Neural cell (in vitro differentiated cells): ENCODE measurements at regions not wholly inside any gene's neighbourhood (a gene's known extent, or its start where the extent isn't known, plus 50 kb on each side); places are given as distances from the start of the nearest gene placed in this dataset.
"Not testable (repeated sequence)": the region's sequence is repeated elsewhere in the genome, so short reads cannot be mapped to it uniquely, and the experiment has no call there.

Source experiments
- H2AFZ ChIP-seq: fragments of 200-600, 300-800 bp; sonication (generic), shearing (Covaris generic); 2 replicates; pipeline ENCODE4 v1.6.0; 2014; ENCODE audit warnings: low read depth, mild to moderate bottlenecking, antibody characterized with exemption, low read length, moderate library complexity
- H3F3A ChIP-seq: fragments of 200-600 bp; shearing (Covaris generic); 2 replicates; pipeline ENCODE4 v1.6.1; 2016; ENCODE audit warnings: mild to moderate bottlenecking, moderate library complexity, mixed read lengths, antibody characterized with exemption, low read length; ENCODE audit not compliant: insufficient read depth, poor library complexity, severe bottlenecking
- H3K27ac ChIP-seq: fragments of 200-600, 300-800 bp; sonication (generic), shearing (Covaris generic); 2 replicates; pipeline ENCODE4 v1.5.1; 2014; ENCODE audit warnings: mild to moderate bottlenecking, low read length, moderate library complexity
- H3K27me3 ChIP-seq: fragments of 300-800, 200-600 bp; sonication (generic), shearing (Covaris generic); 2 replicates; pipeline ENCODE4 v1.6.0; 2014; ENCODE audit warnings: mild to moderate bottlenecking, low read depth, low read length, moderate library complexity; ENCODE audit not compliant: insufficient read depth
- H3K36me3 ChIP-seq: fragments of 300-800, 200-600 bp; sonication (generic), shearing (Covaris generic); 2 replicates; pipeline ENCODE4 v1.5.1; 2014; ENCODE audit warnings: mild to moderate bottlenecking, antibody characterized with exemption, low read length, moderate library complexity; ENCODE audit not compliant: insufficient read depth
- H3K4me2 ChIP-seq: fragments of 300-800, 200-600 bp; sonication (generic), shearing (Covaris generic); 2 replicates; pipeline ENCODE4 v1.6.0; 2014; ENCODE audit warnings: mild to moderate bottlenecking, low read length
- H3K4me3 ChIP-seq: fragments of 300-800, 200-600 bp; sonication (generic), shearing (Covaris generic); 2 replicates; pipeline ENCODE4 v1.5.1; 2014; ENCODE audit warnings: mild to moderate bottlenecking, low read length, moderate library complexity
- H3K79me2 ChIP-seq: fragments of 200-600 bp; shearing (Covaris generic); replicated peaks from 2 replicates; pipeline ENCODE4 v1.6.0; 2014; ENCODE audit warnings: mild to moderate bottlenecking, low read length, moderate library complexity; ENCODE audit not compliant: insufficient read depth
- H3K9ac ChIP-seq: fragments of 300-800, 200-600 bp; sonication (generic), shearing (Covaris generic); 2 replicates; pipeline ENCODE4 v1.6.1; 2016; ENCODE audit warnings: mild to moderate bottlenecking, low read length, mixed read lengths
- H3K9me2 ChIP-seq: fragments of 200-600 bp; shearing (Covaris generic); 2 replicates; pipeline ENCODE4 v1.6.1; 2016; ENCODE audit warnings: mild to moderate bottlenecking, low read length, mixed read lengths; ENCODE audit not compliant: insufficient read depth
- H3K9me3 ChIP-seq: fragments of 200-600, 300-800 bp; sonication (generic), shearing (Covaris generic); 2 replicates; pipeline ENCODE4 v1.6.1; 2016; ENCODE audit warnings: mild to moderate bottlenecking, mixed run types, low read length, moderate library complexity, mixed read lengths
- H4K20me1 ChIP-seq: fragments of 200-600 bp; shearing (Covaris generic); 2 replicates; pipeline ENCODE4 v1.6.1; 2016; ENCODE audit warnings: mild to moderate bottlenecking, mixed run types; ENCODE audit not compliant: insufficient read depth
- CTCF ChIP-seq: fragments of 450-650 bp; IDR thresholded peaks from 2 replicates; pipeline ENCODE4 v1.5.1; 2014; ENCODE audit warnings: antibody characterized with exemption, mild to moderate bottlenecking, moderate library complexity; ENCODE audit not compliant: poor library complexity, severe bottlenecking
- EP300 ChIP-seq: fragments of 450-650 bp; conservative IDR thresholded peaks from 2 replicates; pipeline ENCODE4 v1.6.1; 2014; ENCODE audit warnings: antibody characterized with exemption, mild to moderate bottlenecking, moderate library complexity; ENCODE audit not compliant: poor library complexity, severe bottlenecking
- EZH2 ChIP-seq: fragments of 200-600, 300-800 bp; shearing (Covaris generic), sonication (generic); IDR thresholded peaks from 2 replicates; pipeline ENCODE4 v1.6.1; 2014; ENCODE audit warnings: antibody characterized with exemption, low read length, borderline replicate concordance, mild to moderate bottlenecking; ENCODE audit not compliant: insufficient read depth, poor library complexity, severe bottlenecking
- MXI1 ChIP-seq: fragments of 450-650 bp; conservative IDR thresholded peaks from 2 replicates; pipeline ENCODE4 v1.6.1; 2014; ENCODE audit warnings: antibody characterized with exemption, mild to moderate bottlenecking; ENCODE audit not compliant: poor library complexity, severe bottlenecking
- POLR2AphosphoS5 ChIP-seq: IDR thresholded peaks from 2 replicates; pipeline ENCODE4 v1.6.1; 2012
- RAD21 ChIP-seq: fragments of 450-650 bp; conservative IDR thresholded peaks from 2 replicates; pipeline ENCODE4 v1.6.1; 2014; ENCODE audit warnings: antibody characterized with exemption, mild to moderate bottlenecking, moderate library complexity
- SMC3 ChIP-seq: fragments of 450-650 bp; conservative IDR thresholded peaks from 2 replicates; pipeline ENCODE4 v1.6.1; 2014; ENCODE audit warnings: antibody characterized with exemption, mild to moderate bottlenecking, moderate library complexity; ENCODE audit not compliant: poor library complexity
- TAF1 ChIP-seq: IDR thresholded peaks from 2 replicates; pipeline ENCODE4 v1.6.1; 2012; ENCODE audit warnings: low read depth
- TF ChIP-seq, protein P1 (sequence below): IDR thresholded peaks from 2 replicates; pipeline ENCODE4 v1.6.1; 2012; ENCODE audit warnings: borderline replicate concordance

DNA sequence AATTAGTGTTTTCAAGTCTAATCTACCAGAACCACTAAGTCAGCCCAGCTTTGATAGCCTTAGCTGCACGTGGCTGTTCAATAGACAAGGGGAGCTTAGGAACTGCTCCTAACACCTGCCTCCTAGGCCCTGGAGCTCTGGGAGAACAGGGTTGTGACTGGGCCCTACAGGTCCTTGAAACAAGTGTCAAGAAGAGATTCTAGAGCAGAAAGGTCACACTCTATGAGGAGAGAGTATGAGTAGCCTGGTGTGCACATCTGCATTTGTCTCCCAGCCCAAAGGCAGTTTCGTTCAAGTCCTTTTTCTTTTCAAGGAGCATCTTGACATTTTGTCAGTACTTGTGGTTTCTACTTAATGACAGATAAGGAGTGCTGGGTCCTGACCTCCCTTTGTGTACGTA lies 206.1 kb downstream of the PRELID2 start:
- Histone ChIP-seq H3K4me2 (no peak overlapping the region), H3K79me2 (no peaks in the 10 kb centered on the region), H4K20me1 (no peaks in the 10 kb centered on the region), H3F3A (peaks cover 4% of the 10 kb centered on the region), H3K9ac (no peak overlapping the region), H3K27ac (no peak overlapping the region), H3K9me2 (no peaks in the 10 kb centered on the region), H3K27me3 (no peaks in the 10 kb centered on the region), H3K36me3 (no peaks in the 10 kb centered on the region), H3K9me3 (no peaks in the 10 kb centered on the region), H2AFZ (no peak overlapping the region), H3K4me3 (no peak overlapping the region)
- TF ChIP-seq CTCF: no peak
- no peak for TF ChIP-seq EZH2
- TF ChIP-seq, protein P1, sequence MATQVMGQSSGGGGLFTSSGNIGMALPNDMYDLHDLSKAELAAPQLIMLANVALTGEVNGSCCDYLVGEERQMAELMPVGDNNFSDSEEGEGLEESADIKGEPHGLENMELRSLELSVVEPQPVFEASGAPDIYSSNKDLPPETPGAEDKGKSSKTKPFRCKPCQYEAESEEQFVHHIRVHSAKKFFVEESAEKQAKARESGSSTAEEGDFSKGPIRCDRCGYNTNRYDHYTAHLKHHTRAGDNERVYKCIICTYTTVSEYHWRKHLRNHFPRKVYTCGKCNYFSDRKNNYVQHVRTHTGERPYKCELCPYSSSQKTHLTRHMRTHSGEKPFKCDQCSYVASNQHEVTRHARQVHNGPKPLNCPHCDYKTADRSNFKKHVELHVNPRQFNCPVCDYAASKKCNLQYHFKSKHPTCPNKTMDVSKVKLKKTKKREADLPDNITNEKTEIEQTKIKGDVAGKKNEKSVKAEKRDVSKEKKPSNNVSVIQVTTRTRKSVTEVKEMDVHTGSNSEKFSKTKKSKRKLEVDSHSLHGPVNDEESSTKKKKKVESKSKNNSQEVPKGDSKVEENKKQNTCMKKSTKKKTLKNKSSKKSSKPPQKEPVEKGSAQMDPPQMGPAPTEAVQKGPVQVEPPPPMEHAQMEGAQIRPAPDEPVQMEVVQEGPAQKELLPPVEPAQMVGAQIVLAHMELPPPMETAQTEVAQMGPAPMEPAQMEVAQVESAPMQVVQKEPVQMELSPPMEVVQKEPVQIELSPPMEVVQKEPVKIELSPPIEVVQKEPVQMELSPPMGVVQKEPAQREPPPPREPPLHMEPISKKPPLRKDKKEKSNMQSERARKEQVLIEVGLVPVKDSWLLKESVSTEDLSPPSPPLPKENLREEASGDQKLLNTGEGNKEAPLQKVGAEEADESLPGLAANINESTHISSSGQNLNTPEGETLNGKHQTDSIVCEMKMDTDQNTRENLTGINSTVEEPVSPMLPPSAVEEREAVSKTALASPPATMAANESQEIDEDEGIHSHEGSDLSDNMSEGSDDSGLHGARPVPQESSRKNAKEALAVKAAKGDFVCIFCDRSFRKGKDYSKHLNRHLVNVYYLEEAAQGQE: no peak
- TF ChIP-seq TAF1: no peak
- no peak for TF ChIP-seq SMC3
- no peak for TF ChIP-seq RAD21
- TF ChIP-seq MXI1: no peak
- no peak for TF ChIP-seq EP300
- no peak for TF ChIP-seq POLR2AphosphoS5

DNA sequence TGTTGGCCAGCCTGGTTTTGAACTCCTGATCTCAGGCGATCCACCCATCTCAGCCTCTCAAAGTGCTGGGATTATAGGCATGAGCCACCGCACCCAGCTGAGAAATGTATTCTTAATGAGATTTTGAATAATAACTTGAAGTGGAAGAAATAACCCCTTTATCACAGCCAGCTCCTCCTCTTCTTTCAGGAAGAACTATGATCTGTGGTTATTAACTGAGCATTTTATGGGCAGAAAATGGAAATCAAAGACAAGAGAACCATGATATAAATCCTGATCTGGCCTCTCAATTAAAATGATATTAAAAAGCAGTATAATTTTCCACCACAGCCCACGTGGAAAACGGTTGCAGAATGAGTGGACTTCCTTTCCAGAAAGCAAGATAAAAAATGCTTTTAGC lies 206.6 kb downstream of the PRELID2 start:
- Histone ChIP-seq H3K9me2 (no peaks in the 10 kb centered on the region), H3K4me3 (no peak overlapping the region), H3K9me3 (no peaks in the 10 kb centered on the region), H3K36me3 (no peaks in the 10 kb centered on the region), H2AFZ (no peak overlapping the region), H3K4me2 (no peak overlapping the region), H3K27me3 (no peaks in the 10 kb centered on the region), H3K27ac (no peak overlapping the region), H4K20me1 (no peaks in the 10 kb centered on the region), H3K9ac (no peak overlapping the region), H3K79me2 (no peaks in the 10 kb centered on the region), H3F3A (no peaks in the 10 kb centered on the region)
- TF ChIP-seq TAF1 (no peak), EZH2 (no peak), RAD21 (no peak), SMC3 (no peak), EP300 (no peak)

GRCh38 chr5:145619806-145620310 lies 215.3 kb downstream of the PRELID2 start:
- H3K27ac ChIP-seq: no peak overlapping the region
- no peaks in the 10 kb centered on the region for H3K79me2 ChIP-seq
- no peaks in the 10 kb centered on the region for H3K36me3 ChIP-seq
- TF ChIP-seq EP300: no peak
- no peak for TF ChIP-seq EZH2
- H3F3A ChIP-seq: no peaks in the 10 kb centered on the region
- H3K4me2 ChIP-seq: no peak overlapping the region
- H3K9me3 ChIP-seq: no peaks in the 10 kb centered on the region
- H2AFZ ChIP-seq: no peak overlapping the region
- H4K20me1 ChIP-seq: no peaks in the 10 kb centered on the region
- H3K4me3 ChIP-seq: no peak overlapping the region
- no peak overlapping the region for H3K9ac ChIP-seq
- no peaks in the 10 kb centered on the region for H3K9me2 ChIP-seq
- H3K27me3 ChIP-seq: no peaks in the 10 kb centered on the region

- H3K9ac ChIP-seq, H3K36me3 ChIP-seq, H3K4me2 ChIP-seq: not testable (repeated sequence)
Measured at GRCh38 chr5:145616739-145617138, 218.4 kb downstream of the PRELID2 start.

More at GRCh38 chr5:145616739-145617138, 218.4 kb downstream of the PRELID2 start:
- H4K20me1 ChIP-seq, H3K27ac ChIP-seq, H3K4me3 ChIP-seq, H3K79me2 ChIP-seq, H3K9me2 ChIP-seq, H3F3A ChIP-seq, H3K9me3 ChIP-seq, H2AFZ ChIP-seq, H3K27me3 ChIP-seq: not testable (repeated sequence)
